Stimulated activated CD4-positive, alpha-beta T cell treated with anti-CD3 and anti-CD28 coated beads, Interleukin-2, amount 100 ng/mL, for 24 hours (primary cell): ENCODE measurements at regions not wholly inside any gene's neighbourhood (a gene's known extent, or its start where the extent isn't known, plus 50 kb on each side); places are given as distances from the start of the nearest gene placed in this dataset.

Experiments used
- DNase-seq, 2 donors: peaks; one replicate each; pipeline ENCODE4 v3.0.0-alpha.2; 2020

DNA sequence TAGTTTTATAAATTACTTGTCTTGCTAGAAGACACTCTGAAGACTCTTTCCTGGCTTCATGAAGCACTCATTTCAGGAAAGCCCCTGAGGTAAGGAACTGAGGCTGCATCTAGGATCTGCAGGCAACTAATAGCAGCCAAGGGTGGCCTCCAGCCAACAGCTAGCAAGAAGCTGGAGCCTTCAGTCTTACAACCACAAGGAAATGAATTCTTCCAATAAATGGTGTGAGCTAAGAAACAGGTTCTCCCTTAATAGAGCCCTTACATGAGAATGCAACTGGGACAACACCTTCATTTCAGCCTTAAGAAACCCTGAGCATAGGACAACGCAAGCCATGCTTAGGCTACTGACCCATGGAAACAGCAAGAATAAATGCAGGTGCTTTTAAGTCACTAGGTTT lies 254.6 kb upstream of the RBBP8 start:
- no peak for DNase-seq

GRCh38 chr18:22680944-22681343 lies 252.2 kb upstream of the RBBP8 start:
- no peak for DNase-seq

- no peak for DNase-seq
Measured at GRCh38 chr18:22681908-22682307, 251.2 kb upstream of the RBBP8 start.

GRCh38 chr18:22682720-22683119 lies 250.4 kb upstream of the RBBP8 start:
- no peak for DNase-seq

GRCh38 chr18:22683196-22683676 lies 249.9 kb upstream of the RBBP8 start:
- no peak for DNase-seq

DNA sequence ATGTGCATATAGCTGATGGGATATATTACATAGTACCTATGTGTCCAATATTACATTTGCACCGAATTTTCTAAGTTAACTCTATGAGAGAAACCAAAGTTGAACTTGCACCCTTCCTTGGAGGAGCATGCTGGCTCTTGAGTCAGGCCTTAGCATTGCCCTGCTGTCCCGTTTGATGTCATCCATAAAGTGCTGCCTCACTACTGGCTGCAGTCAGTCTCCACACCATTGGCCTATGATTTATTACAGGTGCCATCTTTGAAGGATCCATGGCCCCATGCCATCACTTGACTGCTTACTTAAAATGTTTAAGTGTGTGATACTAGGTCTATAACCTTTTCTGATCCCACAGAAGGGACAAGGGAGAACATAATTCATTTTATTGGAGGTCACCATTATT lies 249.3 kb upstream of the RBBP8 start:
- no peak for DNase-seq

GRCh38 chr18:22684268-22684667 lies 248.9 kb upstream of the RBBP8 start:
- DNase-seq = no peak

- no peak for DNase-seq
Measured at GRCh38 chr18:22685788-22686187, 247.3 kb upstream of the RBBP8 start.

- no peak for DNase-seq
Measured at GRCh38 chr18:22687892-22688680, 245.0 kb upstream of the RBBP8 start.

DNA sequence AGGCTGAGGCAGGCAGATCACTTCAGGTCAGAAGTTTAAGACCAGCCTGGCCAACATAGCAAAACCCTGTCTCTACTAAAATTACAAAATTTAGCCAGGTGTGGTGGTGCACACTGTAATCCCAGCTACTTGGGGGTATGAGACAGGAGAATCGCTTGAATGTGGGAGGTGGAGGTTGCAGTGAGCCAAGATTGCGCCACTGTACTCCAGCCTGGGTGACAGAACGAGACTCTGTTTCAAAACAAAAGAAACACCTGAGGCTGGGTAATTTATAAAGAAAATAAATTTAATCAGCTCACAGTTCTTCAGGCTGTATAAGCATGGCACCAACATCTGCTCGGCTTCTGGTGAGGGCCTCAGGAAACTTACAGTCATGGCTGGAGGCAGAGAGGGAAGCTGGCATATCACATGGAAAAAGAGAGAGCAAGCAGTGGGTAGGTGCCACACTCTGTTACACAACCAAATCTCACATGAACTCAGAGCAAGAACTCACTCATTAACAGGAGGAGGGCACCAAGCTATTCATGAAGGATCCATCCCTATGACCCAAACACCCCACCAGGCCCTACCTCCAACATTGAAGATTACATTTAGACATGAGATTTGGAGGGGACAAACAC lies 244.1 kb upstream of the RBBP8 start:
- no peak for DNase-seq

DNA sequence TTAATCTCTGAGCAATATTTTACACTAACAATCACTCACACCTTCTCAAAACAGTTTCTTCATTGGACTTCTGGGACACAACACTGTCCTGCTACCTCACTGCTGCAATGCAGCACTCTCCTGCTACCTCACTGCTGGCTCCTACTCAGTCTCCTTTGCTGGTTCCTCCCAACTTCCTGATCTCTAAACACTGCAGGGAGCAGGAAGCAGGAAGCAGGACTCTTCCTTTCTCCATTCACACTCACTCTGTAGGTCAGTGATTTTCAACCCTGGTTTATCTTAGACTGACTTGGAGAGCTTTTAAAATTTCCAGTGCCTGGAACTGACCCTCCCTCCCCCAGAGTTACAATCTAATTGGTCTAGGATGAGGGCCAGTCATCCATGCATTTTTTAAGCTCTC lies 243.4 kb upstream of the RBBP8 start:
- no peak for DNase-seq

GRCh38 chr18:22690556-22690955 lies 242.6 kb upstream of the RBBP8 start:
- DNase-seq = no peak

DNA sequence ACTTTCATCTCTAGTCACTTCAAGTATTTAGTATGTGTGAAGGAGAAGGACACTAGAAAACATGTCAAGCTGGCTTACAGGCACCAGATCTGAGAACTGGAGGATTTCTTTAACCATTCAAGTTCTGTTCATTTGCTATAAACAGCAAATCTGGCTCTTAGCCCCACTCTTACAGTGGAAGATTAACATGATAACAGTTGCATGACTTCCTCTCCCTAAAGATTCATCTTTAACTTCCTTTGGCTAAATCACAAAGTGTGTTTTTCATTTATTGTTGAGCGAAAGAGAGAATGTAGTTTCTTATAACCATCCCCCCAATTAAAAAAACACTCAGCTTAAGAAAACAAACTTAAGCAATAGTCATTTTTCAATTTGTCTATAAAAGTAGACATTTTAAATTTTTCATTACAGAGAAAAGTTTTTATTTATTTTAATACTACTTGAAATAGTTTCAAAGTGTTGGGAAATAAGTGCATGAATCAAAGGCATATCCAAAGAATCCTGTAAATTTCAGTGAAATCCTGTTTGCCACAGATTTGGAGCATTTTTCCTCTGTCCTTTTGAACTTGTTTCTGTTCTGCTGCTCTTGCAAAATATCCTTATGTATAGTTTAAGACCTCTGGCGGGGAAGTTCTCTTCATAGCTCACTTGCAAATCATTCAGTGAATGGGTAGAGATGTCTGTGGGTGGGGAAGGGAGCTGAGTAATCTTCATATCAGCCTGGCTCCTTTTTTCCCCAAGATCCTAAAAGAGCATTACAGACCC lies 241.0 kb upstream of the RBBP8 start:
- no peak for DNase-seq

- DNase-seq = no peak
Measured at GRCh38 chr18:22694954-22695353, 238.2 kb upstream of the RBBP8 start.

GRCh38 chr18:22695674-22696073 lies 237.5 kb upstream of the RBBP8 start:
- DNase-seq = no peak

GRCh38 chr18:22697561-22697960 lies 235.6 kb upstream of the RBBP8 start:
- no peak for DNase-seq

- no peak for DNase-seq
Measured at GRCh38 chr18:22698711-22699110, 234.4 kb upstream of the RBBP8 start.

DNA sequence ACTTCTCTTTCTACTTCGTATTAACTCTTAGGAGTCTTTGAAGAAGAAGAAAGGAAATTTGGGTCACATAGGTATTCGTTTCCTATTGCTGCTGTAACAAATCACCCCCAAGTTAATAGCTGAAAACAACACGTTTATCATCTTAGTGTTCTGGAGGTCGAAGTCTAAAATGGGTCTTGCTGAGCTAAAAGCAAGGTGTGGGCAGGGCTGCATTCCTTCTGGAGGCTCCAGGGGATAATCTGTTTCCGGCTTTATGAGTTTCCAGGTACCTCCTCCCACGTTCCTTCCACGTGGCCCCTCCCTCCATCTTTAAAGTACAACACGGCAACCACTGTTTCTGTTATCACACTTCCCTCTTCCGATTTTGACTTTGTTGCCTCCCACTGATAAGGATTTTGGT lies 233.5 kb upstream of the RBBP8 start:
- DNase-seq = no peak

GRCh38 chr18:22700920-22701319 lies 232.2 kb upstream of the RBBP8 start:
- DNase-seq = no peak

GRCh38 chr18:22701326-22701725 lies 231.8 kb upstream of the RBBP8 start:
- no peak for DNase-seq

DNA sequence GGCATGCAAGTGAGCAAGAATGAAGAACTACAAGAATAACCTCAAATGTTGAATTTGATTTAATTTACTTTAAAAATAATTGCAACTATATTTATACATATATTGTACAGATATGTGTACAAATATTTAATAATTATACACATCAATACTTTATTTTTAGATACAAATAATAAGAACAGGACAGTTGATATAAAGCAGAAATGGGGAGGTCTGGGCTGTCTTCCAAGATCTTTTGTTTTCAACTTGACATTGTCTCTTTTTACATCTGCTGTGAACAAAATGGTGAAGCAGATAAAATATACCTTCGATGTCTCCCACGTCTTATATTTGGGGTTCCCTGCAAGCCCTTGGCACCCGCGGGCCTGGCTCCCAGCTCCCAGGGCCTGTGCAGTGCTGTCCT lies 231.3 kb upstream of the RBBP8 start:
- no peak for DNase-seq

DNA sequence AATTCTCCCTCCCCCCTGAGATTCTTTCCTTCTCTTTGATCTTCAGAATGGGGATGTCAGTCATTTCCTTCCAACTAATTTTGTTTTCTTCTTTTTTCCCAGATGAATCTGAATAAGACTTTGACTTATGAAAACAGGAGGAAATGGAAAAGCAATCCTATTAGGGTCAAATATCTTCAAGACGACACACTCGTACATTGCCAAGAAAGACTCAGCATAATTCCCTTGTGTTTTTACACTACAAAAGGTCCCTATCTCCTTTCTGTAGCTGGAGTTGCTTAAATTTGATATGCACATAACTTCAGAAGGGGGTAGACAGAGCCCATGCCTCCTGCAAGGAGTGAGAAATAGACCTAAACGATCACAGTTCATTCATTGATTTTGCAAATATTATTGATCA lies 230.3 kb upstream of the RBBP8 start:
- no peak for DNase-seq

DNA sequence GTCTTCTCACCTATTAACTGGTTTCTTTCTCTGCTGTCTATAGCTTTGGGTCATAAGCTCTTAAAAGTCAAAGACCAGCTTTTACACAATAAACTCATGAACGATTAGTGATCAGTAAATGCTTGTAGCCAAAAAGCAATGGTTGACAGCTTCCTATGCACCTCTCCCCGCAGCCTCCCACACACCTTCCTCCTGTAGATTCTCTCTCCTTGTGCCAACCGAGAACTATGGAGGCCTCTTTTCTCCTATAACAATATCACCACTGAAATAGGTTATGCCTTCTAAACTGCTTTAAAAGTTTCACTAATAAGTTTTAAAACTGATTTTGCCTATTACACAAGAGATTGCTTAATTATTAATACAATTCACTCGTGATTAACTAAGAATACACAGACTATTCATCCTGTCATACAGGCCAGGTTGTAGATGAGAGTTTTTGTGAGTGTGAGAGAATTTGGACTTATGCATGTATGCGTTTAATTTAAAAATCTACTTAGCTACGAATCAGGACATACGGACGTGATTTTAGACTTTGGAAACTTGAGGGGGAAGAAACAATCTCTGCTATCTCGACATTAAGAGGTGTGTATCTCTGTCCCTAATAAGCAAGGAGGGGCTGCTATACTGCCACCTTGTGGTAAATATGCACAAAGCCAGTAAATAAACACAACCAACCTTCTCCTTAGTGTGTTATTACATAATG lies 229.1 kb upstream of the RBBP8 start:
- DNase-seq = no peak
